ENCODE measurements at regions not wholly inside any gene's neighbourhood (a gene's known extent, or its start where the extent isn't known, plus 50 kb on each side); places are given as distances from the start of the nearest gene placed in this dataset.

DNA sequence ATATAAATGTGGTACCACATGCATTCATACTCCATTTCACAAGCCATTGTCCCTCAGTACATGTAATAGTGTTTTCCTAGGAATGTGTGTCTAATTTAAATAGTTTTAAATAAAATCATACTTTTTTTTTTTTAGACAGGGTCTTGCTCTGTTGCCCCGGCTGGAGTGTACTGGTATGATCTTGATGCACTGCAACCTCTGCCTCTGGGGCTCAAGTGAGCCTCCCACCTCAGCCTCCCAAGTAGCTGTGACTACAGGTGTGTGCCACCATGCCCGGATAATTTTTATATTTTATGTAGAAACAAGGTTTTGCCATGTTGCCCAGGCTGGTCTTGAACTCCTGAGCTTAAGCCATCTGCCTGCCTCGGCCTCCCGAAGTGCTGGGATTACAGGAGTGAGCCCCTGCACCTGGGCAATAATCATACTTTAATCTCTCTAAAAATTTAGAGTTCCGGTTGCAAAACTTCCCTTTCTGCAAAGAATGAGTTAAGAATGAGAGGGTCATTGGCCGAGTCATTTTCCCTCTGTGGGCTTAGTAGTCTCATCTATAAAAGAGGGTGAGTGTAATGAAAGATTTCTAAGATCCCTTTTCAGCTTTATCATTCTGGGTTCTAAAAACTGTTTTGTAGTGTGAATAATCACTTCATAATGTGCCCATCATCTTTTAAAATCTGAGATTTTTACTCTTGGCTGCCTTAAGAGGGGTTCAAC is 116.0 kb upstream of the PELI1 start:
- no peak for ATAC-seq
- TF ChIP-seq ZC3H10 (CRISPR knock-in tag; IDR thresholded peaks at IDR 0.05) = no peak
- no peak for TF ChIP-seq ISL1 (CRISPR knock-in tag; IDR thresholded peaks at IDR 0.05)
- TF ChIP-seq PATZ1 (CRISPR knock-in tag; IDR thresholded peaks at IDR 0.05; ENCODE audit: borderline replicate concordance) = no peak
- TF ChIP-seq ZNF565 (CRISPR knock-in tag; conservative IDR thresholded peaks at IDR 0.05; ENCODE audit: low read depth) = no peak

- ATAC-seq = no peak
- TF ChIP-seq GLIS3 (CRISPR knock-in tag; IDR thresholded peaks at IDR 0.05) (no peak), ISL1 (CRISPR knock-in tag; IDR thresholded peaks at IDR 0.05) (no peak), ZFP30 (CRISPR knock-in tag; IDR thresholded peaks at IDR 0.05) (no peak), ESRRG (CRISPR knock-in tag; IDR thresholded peaks at IDR 0.05) (no peak), BACH2 (CRISPR knock-in tag; IDR thresholded peaks at IDR 0.05; ENCODE audit: borderline replicate concordance) (no peak), ZNF565 (CRISPR knock-in tag; conservative IDR thresholded peaks at IDR 0.05; ENCODE audit: low read depth) (no peak), ARNTL (CRISPR knock-in tag; IDR thresholded peaks at IDR 0.05; ENCODE audit: borderline replicate concordance, low read depth) (no peak), ZC3H10 (CRISPR knock-in tag; IDR thresholded peaks at IDR 0.05) (no peak), CSDC2 (CRISPR knock-in tag; IDR thresholded peaks at IDR 0.05) (no peak), OSR1 (CRISPR knock-in tag; IDR thresholded peaks at IDR 0.05) (no peak), PATZ1 (CRISPR knock-in tag; IDR thresholded peaks at IDR 0.05; ENCODE audit: borderline replicate concordance) (no peak)
- TF ChIP-seq, protein P1, sequence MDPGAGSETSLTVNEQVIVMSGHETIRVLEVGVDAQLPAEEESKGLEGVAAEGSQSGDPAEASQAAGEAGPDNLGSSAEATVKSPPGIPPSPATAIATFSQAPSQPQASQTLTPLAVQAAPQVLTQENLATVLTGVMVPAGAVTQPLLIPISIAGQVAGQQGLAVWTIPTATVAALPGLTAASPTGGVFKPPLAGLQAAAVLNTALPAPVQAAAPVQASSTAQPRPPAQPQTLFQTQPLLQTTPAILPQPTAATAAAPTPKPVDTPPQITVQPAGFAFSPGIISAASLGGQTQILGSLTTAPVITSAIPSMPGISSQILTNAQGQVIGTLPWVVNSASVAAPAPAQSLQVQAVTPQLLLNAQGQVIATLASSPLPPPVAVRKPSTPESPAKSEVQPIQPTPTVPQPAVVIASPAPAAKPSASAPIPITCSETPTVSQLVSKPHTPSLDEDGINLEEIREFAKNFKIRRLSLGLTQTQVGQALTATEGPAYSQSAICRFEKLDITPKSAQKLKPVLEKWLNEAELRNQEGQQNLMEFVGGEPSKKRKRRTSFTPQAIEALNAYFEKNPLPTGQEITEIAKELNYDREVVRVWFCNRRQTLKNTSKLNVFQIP (CRISPR knock-in tag; IDR thresholded peaks at IDR 0.05; ENCODE audit: borderline replicate concordance, low read depth) = no peak
- TF ChIP-seq, protein P2, sequence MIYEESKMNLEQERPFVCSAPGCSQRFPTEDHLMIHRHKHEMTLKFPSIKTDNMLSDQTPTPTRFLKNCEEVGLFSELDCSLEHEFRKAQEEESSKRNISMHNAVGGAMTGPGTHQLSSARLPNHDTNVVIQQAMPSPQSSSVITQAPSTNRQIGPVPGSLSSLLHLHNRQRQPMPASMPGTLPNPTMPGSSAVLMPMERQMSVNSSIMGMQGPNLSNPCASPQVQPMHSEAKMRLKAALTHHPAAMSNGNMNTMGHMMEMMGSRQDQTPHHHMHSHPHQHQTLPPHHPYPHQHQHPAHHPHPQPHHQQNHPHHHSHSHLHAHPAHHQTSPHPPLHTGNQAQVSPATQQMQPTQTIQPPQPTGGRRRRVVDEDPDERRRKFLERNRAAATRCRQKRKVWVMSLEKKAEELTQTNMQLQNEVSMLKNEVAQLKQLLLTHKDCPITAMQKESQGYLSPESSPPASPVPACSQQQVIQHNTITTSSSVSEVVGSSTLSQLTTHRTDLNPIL (CRISPR knock-in tag; IDR thresholded peaks at IDR 0.05; ENCODE audit: low read depth) = no peak
- TF ChIP-seq, protein P3, sequence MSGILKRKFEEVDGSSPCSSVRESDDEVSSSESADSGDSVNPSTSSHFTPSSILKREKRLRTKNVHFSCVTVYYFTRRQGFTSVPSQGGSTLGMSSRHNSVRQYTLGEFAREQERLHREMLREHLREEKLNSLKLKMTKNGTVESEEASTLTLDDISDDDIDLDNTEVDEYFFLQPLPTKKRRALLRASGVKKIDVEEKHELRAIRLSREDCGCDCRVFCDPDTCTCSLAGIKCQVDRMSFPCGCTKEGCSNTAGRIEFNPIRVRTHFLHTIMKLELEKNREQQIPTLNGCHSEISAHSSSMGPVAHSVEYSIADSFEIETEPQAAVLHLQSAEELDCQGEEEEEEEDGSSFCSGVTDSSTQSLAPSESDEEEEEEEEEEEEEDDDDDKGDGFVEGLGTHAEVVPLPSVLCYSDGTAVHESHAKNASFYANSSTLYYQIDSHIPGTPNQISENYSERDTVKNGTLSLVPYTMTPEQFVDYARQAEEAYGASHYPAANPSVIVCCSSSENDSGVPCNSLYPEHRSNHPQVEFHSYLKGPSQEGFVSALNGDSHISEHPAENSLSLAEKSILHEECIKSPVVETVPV (CRISPR knock-in tag; IDR thresholded peaks at IDR 0.05) = no peak
- TF ChIP-seq, protein P4, sequence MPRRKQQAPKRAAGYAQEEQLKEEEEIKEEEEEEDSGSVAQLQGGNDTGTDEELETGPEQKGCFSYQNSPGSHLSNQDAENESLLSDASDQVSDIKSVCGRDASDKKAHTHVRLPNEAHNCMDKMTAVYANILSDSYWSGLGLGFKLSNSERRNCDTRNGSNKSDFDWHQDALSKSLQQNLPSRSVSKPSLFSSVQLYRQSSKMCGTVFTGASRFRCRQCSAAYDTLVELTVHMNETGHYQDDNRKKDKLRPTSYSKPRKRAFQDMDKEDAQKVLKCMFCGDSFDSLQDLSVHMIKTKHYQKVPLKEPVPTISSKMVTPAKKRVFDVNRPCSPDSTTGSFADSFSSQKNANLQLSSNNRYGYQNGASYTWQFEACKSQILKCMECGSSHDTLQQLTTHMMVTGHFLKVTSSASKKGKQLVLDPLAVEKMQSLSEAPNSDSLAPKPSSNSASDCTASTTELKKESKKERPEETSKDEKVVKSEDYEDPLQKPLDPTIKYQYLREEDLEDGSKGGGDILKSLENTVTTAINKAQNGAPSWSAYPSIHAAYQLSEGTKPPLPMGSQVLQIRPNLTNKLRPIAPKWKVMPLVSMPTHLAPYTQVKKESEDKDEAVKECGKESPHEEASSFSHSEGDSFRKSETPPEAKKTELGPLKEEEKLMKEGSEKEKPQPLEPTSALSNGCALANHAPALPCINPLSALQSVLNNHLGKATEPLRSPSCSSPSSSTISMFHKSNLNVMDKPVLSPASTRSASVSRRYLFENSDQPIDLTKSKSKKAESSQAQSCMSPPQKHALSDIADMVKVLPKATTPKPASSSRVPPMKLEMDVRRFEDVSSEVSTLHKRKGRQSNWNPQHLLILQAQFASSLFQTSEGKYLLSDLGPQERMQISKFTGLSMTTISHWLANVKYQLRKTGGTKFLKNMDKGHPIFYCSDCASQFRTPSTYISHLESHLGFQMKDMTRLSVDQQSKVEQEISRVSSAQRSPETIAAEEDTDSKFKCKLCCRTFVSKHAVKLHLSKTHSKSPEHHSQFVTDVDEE (CRISPR knock-in tag; IDR thresholded peaks at IDR 0.05) = no peak
Measured at GRCh38 chr2:64260817-64261216, 116.6 kb upstream of the PELI1 start.

DNA sequence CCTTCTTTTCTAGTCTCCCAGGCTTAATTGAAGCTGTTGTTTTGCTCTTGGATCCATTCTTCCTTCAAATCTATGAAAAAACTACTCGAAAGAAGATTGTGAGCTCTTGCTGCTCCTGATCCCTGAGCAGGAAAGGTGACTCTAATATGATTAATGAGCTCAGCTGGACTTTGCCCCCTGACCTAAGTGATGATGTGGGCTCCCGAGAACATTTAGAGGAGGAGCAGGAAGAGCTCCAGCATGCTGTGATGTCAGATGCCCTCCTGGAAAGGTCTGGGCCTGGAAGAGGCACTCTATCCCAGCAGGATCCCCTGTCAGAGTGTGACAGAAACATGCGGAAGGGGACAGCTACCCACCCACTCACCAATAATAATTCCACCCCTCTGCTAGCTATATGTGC is 117.9 kb upstream of the PELI1 start:
- ATAC-seq = no peak
- TF ChIP-seq PATZ1 (CRISPR knock-in tag; IDR thresholded peaks at IDR 0.05; ENCODE audit: borderline replicate concordance) = no peak
- TF ChIP-seq TCF4 (CRISPR knock-in tag; IDR thresholded peaks at IDR 0.05; ENCODE audit: borderline replicate concordance) = no peak
- no peak for TF ChIP-seq ZFP3 (CRISPR knock-in tag; IDR thresholded peaks at IDR 0.05)
- no peak for TF ChIP-seq TOX (CRISPR knock-in tag; IDR thresholded peaks at IDR 0.05; ENCODE audit: borderline replicate concordance)
- TF ChIP-seq, protein P4 (CRISPR knock-in tag; IDR thresholded peaks at IDR 0.05) = no peak
- no peak for TF ChIP-seq ZNF565 (CRISPR knock-in tag; conservative IDR thresholded peaks at IDR 0.05; ENCODE audit: low read depth)
- TF ChIP-seq SNAI2 (CRISPR knock-in tag; IDR thresholded peaks at IDR 0.05) = no peak
- TF ChIP-seq RARB (CRISPR knock-in tag; IDR thresholded peaks at IDR 0.05) = no peak
- no peak for TF ChIP-seq PPARA (CRISPR knock-in tag; IDR thresholded peaks at IDR 0.05; ENCODE audit: borderline replicate concordance)
- no peak for TF ChIP-seq ARNTL (CRISPR knock-in tag; IDR thresholded peaks at IDR 0.05; ENCODE audit: borderline replicate concordance, low read depth)

All from SK-N-SH treated with all-trans-retinoic acid at 6 μM for 48 hours (cell line).